ENCODE measurements at regions not wholly inside any gene's neighbourhood (a gene's known extent, or its start where the extent isn't known, plus 50 kb on each side); places are given as distances from the start of the nearest gene placed in this dataset.

DNA sequence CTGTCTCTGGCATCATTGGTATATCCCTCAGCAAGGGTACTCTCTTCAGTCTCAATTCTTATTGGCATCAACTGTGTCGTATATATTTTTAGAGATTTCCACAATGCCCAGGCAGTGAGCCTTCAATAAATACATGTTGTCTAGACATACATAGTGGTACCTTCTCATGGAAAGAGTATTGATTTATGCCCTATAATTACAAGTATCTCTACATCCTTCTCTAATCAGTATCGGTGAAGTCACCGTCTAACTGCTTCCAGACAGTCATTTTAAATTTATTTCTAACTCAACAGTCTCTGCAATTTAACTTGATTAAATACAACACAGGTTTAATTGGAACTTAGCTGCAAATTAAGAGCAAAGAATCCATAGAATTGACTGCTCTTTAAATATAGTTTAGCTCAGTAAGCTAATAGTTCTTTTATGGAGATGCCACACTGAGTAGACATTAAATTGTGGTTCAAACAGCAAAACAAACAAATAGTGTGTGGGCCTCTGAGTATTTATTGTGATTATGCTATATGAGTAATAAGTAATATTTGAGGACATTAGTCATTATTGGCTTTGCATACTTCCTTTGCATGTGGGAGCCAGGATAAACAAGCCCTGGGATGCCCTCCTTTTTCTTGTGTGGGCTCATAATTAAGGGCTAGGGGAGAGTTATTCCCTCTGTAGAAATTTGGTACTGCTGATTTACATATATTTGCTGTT lies 126.9 kb upstream of the DUSP10 start:
- ATAC-seq, result no peak
- H3K9me3 ChIP-seq, result no peaks in the 10 kb centered on the region
- no peaks in the 10 kb centered on the region for H3K27me3 ChIP-seq
- H3K27ac ChIP-seq, result no peak overlapping the region
- no peak overlapping the region for H3K4me3 ChIP-seq
- intact Hi-C loops (cut with DNase I), result no loop called here
- no peaks in the 10 kb centered on the region for H3K4me1 ChIP-seq
- no peaks in the 10 kb centered on the region for H3K36me3 ChIP-seq (replicated peaks in 1 of 2; ENCODE audit: insufficient read depth in 1 of 2, low read depth in 2 of 2)
- TF ChIP-seq POLR2A (IDR thresholded peaks at IDR 0.05) (no peak), CTCF (IDR thresholded peaks at IDR 0.05) (no peak)
- no peak for DNase-seq
- 73 to 87% methylated on average over 3 of the region's 3 CpGs for WGBS, 2 donors

DNA sequence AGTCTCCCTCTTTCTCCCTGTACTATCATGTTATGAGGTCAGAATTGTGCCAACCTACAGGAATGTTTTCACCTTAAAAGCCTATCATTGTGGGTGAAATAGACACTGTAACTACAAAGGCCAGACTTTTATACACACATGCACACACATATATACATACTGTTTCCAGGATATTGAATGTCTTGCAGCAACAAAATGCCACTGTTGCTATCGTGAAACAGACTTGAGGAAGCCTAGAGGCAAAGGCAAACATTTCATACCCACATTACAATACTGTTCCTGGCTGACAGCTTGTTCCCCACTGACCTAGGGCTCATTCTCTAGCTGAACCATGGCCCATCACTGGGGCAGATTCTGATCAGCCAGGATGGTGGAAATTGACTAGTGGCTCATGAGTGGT lies 125.1 kb upstream of the DUSP10 start:
- H3K27ac ChIP-seq, result no peak overlapping the region
- no peak for TF ChIP-seq CTCF (IDR thresholded peaks at IDR 0.05)
- no peak for TF ChIP-seq POLR2A (IDR thresholded peaks at IDR 0.05)
- no peaks in the 10 kb centered on the region for H3K36me3 ChIP-seq (replicated peaks in 1 of 2; ENCODE audit: insufficient read depth in 1 of 2, low read depth in 2 of 2)
- 53 to 65% methylated on average over 1 of the region's 1 CpG for WGBS, 2 donors
- H3K9me3 ChIP-seq, result no peaks in the 10 kb centered on the region
- no peaks in the 10 kb centered on the region for H3K4me1 ChIP-seq
- H3K4me3 ChIP-seq, result no peak overlapping the region
- ATAC-seq (no peak), DNase-seq (no peak)
- intact Hi-C loops (cut with DNase I), result no loop called here
- H3K27me3 ChIP-seq, result no peaks in the 10 kb centered on the region

- Histone ChIP-seq H3K36me3 (replicated peaks in 1 of 2; ENCODE audit: insufficient read depth in 1 of 2, low read depth in 2 of 2) (no peaks in the 10 kb centered on the region), H3K4me1 (no peaks in the 10 kb centered on the region), H3K27ac (no peak overlapping the region), H3K9me3 (no peaks in the 10 kb centered on the region), H3K4me3 (no peak overlapping the region), H3K27me3 (no peaks in the 10 kb centered on the region)
- TF ChIP-seq CTCF (IDR thresholded peaks at IDR 0.05) (no peak), POLR2A (IDR thresholded peaks at IDR 0.05) (no peak)
- DNase-seq (no peak), ATAC-seq (no peak)
- intact Hi-C loops (cut with DNase I), result no loop called here
- WGBS, 2 donors, result 82 to 91% methylated on average over 4 of the region's 4 CpGs
Observed at GRCh38 chr1:221865808-221866207, 123.9 kb upstream of the DUSP10 start.

DNA sequence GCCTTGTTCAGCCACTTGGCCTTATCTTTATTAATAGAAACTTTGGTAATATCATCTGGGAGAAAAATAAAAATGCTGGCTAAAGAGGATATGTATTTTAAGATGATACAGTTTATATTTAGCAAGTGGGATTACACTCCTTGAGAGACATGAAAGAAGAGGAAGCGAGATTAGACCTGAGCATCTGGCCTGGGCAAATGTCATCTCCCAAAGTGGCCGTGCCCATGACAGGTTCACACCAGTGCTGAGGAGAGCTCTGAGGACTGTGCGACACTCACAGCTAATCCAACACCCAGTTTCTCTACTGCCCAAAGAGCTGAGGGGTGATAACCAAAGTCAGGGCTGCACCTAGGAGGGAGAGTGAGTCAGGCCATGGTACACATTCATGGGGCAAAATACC lies 121.7 kb upstream of the DUSP10 start:
- no peak for TF ChIP-seq CTCF (IDR thresholded peaks at IDR 0.05)
- no peak for TF ChIP-seq POLR2A (IDR thresholded peaks at IDR 0.05)
- DNase-seq (no peak), ATAC-seq (no peak)
- Histone ChIP-seq H3K4me3 (no peak overlapping the region), H3K4me1 (no peaks in the 10 kb centered on the region), H3K27ac (no peak overlapping the region), H3K9me3 (no peaks in the 10 kb centered on the region), H3K36me3 (replicated peaks in 1 of 2; ENCODE audit: insufficient read depth in 1 of 2, low read depth in 2 of 2) (no peaks in the 10 kb centered on the region), H3K27me3 (no peaks in the 10 kb centered on the region)
- intact Hi-C loops (cut with DNase I), result no loop called here
- WGBS, 2 donors, result 89 to 91% methylated on average over 3 of the region's 3 CpGs

- Histone ChIP-seq H3K27ac (no peak overlapping the region), H3K4me1 (no peaks in the 10 kb centered on the region), H3K9me3 (no peaks in the 10 kb centered on the region), H3K36me3 (replicated peaks in 1 of 2; ENCODE audit: insufficient read depth in 1 of 2, low read depth in 2 of 2) (no peaks in the 10 kb centered on the region), H3K27me3 (no peaks in the 10 kb centered on the region), H3K4me3 (no peak overlapping the region)
- DNase-seq (no peak), ATAC-seq (no peak)
- intact Hi-C loops (cut with DNase I), result no loop called here
- TF ChIP-seq POLR2A (IDR thresholded peaks at IDR 0.05), result no peak
- TF ChIP-seq CTCF (IDR thresholded peaks at IDR 0.05), result no peak
- WGBS, 2 donors, result 91 to 92% methylated on average over 3 of the region's 3 CpGs
Observed at GRCh38 chr1:221862971-221863370, 121.1 kb upstream of the DUSP10 start.
